HG03064 (cell line): ENCODE measurements at regions not wholly inside any gene's neighbourhood (a gene's known extent, or its start where the extent isn't known, plus 50 kb on each side); places are given as distances from the start of the nearest gene placed in this dataset.
A peak's percentile ranks its signal among the peaks of the same experiment; 100 is the strongest.

Source experiments
- ATAC-seq: cut with Tn5 transposase; IDR thresholded peaks from one replicate; pipeline ENCODE4 v1.9.1; 2021; ENCODE audit warnings: low read depth; ENCODE audit not compliant: unreplicated experiment

- no peak for ATAC-seq
These were observed 455.2 kb downstream of the PLA2G4A start for GRCh38 chr1:187283984-187284383.

- ATAC-seq: no peak
These were observed 465.9 kb downstream of the PLA2G4A start for GRCh38 chr1:187294421-187295201.

GRCh38 chr1:187300081-187300480 is 471.3 kb downstream of the PLA2G4A start:
- no peak for ATAC-seq

- ATAC-seq: no peak
These were observed 478.1 kb downstream of the PLA2G4A start for GRCh38 chr1:187306710-187307415.

GRCh38 chr1:187310038-187310631 is 481.4 kb downstream of the PLA2G4A start:
- no peak for ATAC-seq

- ATAC-seq: no peak
These were observed 484.4 kb downstream of the PLA2G4A start for GRCh38 chr1:187313115-187313514.

- no peak for ATAC-seq
These were observed 497.8 kb downstream of the PLA2G4A start for GRCh38 chr1:187326557-187326956.

GRCh38 chr1:187336441-187337168 is 507.9 kb downstream of the PLA2G4A start:
- no peak for ATAC-seq

- ATAC-seq: no peak
These were observed 510.1 kb downstream of the PLA2G4A start for GRCh38 chr1:187338762-187339412.

- ATAC-seq: no peak
These were observed 513.7 kb downstream of the PLA2G4A start for GRCh38 chr1:187342495-187342894.

- ATAC-seq: no peak
These were observed 545.3 kb downstream of the PLA2G4A start for GRCh38 chr1:187374082-187374481.

- no peak for ATAC-seq
These were observed 546.0 kb downstream of the PLA2G4A start for GRCh38 chr1:187374742-187375141.

GRCh38 chr1:187383366-187383765 is 554.6 kb downstream of the PLA2G4A start:
- no peak for ATAC-seq

- ATAC-seq: peak; percentile 56
These were observed 555.8 kb downstream of the PLA2G4A start for GRCh38 chr1:187384504-187384903.

- ATAC-seq: no peak
These were observed 561.6 kb downstream of the PLA2G4A start for GRCh38 chr1:187390215-187390818.

GRCh38 chr1:187396226-187396625 is 567.5 kb downstream of the PLA2G4A start:
- no peak for ATAC-seq

- ATAC-seq: no peak
These were observed 568.4 kb downstream of the PLA2G4A start for GRCh38 chr1:187396929-187397796.

GRCh38 chr1:187408212-187409004 is 579.7 kb downstream of the PLA2G4A start:
- no peak for ATAC-seq
